Rectal smooth muscle tissue (tissue), 1 donor: ENCODE measurements at regions not wholly inside any gene's neighbourhood (a gene's known extent, or its start where the extent isn't known, plus 50 kb on each side); places are given as distances from the start of the nearest gene placed in this dataset.
"Not testable (repeated sequence)": the region's sequence is repeated elsewhere in the genome, so short reads cannot be mapped to it uniquely, and the experiment has no call there.

ENCODE experiments used
- H3K27ac ChIP-seq: one replicate; pipeline ENCODE4 v1.7.0; 2013; ENCODE audit warnings: low read depth, low read length, inconsistent platforms
- H3K27me3 ChIP-seq: one replicate; pipeline ENCODE4 v1.7.0; 2013; ENCODE audit warnings: low read length; ENCODE audit not compliant: control insufficient read depth, insufficient read depth
- H3K36me3 ChIP-seq: one replicate; pipeline ENCODE4 v1.7.0; 2013; ENCODE audit warnings: low read length; ENCODE audit not compliant: control insufficient read depth, insufficient read depth
- H3K4me1 ChIP-seq: one replicate; pipeline ENCODE4 v1.7.0; 2013; ENCODE audit warnings: low read length; ENCODE audit not compliant: control insufficient read depth, insufficient read depth
- H3K4me3 ChIP-seq: one replicate; pipeline ENCODE4 v1.7.0; 2013; ENCODE audit warnings: low read length
- H3K9ac ChIP-seq: one replicate; pipeline ENCODE4 v1.7.0; 2013; ENCODE audit warnings: low read length

- Histone ChIP-seq H3K4me1 (no peaks in the 10 kb centered on the region), H3K27ac (no peak overlapping the region), H3K9ac (no peak overlapping the region), H3K36me3 (no peaks in the 10 kb centered on the region), H3K4me3 (no peak overlapping the region), H3K27me3 (no peaks in the 10 kb centered on the region)
These were observed 502.6 kb upstream of the AUTS2 start for GRCh38 chr7:69095649-69096048.

GRCh38 chr7:69104023-69104422 is 494.3 kb upstream of the AUTS2 start:
- no peak overlapping the region for H3K27ac ChIP-seq
- no peaks in the 10 kb centered on the region for H3K4me1 ChIP-seq
- H3K9ac ChIP-seq = no peak overlapping the region
- no peaks in the 10 kb centered on the region for H3K27me3 ChIP-seq
- H3K36me3 ChIP-seq = no peaks in the 10 kb centered on the region
- H3K4me3 ChIP-seq = no peak overlapping the region

GRCh38 chr7:69105092-69105491 is 493.2 kb upstream of the AUTS2 start:
- Histone ChIP-seq H3K27me3 (no peaks in the 10 kb centered on the region), H3K4me1 (no peaks in the 10 kb centered on the region), H3K4me3 (no peak overlapping the region), H3K36me3 (no peaks in the 10 kb centered on the region), H3K27ac (no peak overlapping the region), H3K9ac (no peak overlapping the region)

GRCh38 chr7:69105981-69106380 is 492.3 kb upstream of the AUTS2 start:
- H3K9ac ChIP-seq = no peak overlapping the region
- H3K4me1 ChIP-seq = no peaks in the 10 kb centered on the region
- no peaks in the 10 kb centered on the region for H3K36me3 ChIP-seq
- no peaks in the 10 kb centered on the region for H3K27me3 ChIP-seq
- no peak overlapping the region for H3K27ac ChIP-seq
- no peak overlapping the region for H3K4me3 ChIP-seq

DNA sequence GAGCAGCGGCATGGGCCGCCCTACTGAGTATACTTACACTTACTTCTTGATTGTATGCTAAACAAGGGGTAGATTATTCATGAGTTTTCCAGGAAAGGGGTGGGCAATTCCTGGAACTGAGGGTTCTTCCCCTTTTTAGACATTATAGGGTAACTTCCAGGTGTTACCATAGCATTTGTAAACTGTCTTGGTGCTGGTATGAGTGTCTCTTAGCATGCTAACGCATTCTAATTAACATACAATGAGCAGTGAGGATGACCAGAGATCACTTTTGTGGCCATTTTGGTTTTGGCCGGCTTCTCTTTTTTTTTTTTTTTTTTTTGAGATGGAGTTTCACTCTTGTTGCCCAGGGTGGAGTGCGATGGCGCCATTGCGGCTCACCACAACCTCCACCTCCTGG is 491.8 kb upstream of the AUTS2 start:
- H3K27me3 ChIP-seq, H3K4me3 ChIP-seq, H3K9ac ChIP-seq, H3K27ac ChIP-seq, H3K36me3 ChIP-seq, H3K4me1 ChIP-seq: not testable (repeated sequence)

DNA sequence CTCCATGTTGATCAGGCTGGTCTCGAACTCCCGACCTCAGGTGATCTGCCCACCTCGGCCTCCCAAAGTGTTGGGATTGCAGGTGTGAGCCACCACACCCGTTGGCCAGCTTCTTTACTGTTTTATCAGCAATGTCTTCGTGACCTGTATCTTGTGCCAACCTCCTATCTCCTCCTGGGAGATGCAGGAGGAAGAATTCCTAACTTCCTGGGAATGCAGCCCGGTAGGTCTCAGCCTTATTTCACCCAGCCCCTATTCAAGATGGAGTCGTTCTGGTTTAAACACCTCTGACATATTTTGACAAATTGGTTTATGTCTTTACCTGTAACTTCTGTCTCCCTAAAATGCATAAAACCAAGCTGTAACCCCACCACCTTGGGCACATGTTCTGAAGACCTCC is 491.3 kb upstream of the AUTS2 start:
- not testable (repeated sequence) for H3K9ac ChIP-seq, H3K4me3 ChIP-seq, H3K27me3 ChIP-seq, H3K27ac ChIP-seq, H3K36me3 ChIP-seq, H3K4me1 ChIP-seq

DNA sequence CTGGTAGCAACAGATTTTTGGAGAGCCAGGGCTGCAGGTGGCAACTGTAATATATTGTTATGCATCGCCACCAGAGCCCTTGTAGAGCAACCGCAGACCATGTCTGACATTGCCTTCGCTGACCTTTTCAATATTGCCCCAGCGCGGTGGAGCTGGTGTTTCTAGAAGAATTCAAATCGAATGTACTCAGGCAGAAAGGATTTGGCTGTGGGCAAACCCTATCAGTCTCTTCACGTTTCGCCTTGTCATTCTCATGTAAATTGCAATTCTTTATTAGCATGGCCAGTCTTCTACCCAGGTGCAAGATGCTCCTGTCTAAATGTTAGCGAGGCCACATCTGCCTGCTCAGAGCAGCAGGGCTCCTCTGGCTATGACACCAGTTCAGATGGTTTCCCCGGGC is 490.2 kb upstream of the AUTS2 start:
- Histone ChIP-seq H3K4me3 (no peak overlapping the region), H3K36me3 (no peaks in the 10 kb centered on the region), H3K4me1 (no peaks in the 10 kb centered on the region), H3K27me3 (no peaks in the 10 kb centered on the region), H3K9ac (no peak overlapping the region), H3K27ac (no peak overlapping the region)

DNA sequence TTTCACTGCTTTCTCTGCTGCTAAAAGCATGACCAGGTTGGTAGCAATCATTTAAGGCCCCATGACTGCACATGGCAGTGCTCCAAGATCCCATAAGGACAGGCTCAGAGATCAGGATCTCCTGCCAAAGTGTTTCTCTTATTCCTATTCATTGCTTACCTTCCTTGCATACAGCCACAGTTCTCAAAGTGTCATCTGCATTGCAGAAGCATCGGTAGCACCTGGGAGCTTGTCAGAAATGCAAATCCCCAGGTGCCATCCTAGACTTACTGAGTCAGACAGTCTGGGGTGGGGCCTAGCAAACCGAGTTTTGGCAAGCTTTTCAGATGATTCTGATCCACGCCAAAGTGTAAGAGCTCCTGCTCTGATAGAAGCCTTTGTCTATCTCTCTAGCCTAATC is 489.0 kb upstream of the AUTS2 start:
- no peaks in the 10 kb centered on the region for H3K27me3 ChIP-seq
- H3K4me3 ChIP-seq = no peak overlapping the region
- no peak overlapping the region for H3K27ac ChIP-seq
- no peaks in the 10 kb centered on the region for H3K4me1 ChIP-seq
- H3K36me3 ChIP-seq = no peaks in the 10 kb centered on the region
- H3K9ac ChIP-seq = no peak overlapping the region

DNA sequence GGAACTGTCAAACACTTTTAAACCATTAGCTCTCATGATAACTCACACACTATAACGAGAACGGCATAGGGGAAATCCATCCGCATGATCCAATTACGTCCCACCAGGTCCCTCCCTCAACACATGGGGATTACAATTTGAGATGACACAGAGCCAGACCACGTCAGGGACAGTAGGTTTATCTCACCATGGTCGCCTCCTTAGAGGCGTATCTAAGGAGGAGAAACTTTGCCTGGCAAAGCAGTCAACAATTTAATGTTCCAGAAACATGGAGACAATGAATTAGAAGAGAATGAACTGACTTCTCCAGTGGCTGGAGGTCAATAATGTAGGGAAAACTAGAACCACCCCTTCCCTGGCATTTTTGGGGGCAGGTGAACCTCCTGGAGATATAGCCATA is 488.4 kb upstream of the AUTS2 start:
- H3K27me3 ChIP-seq = no peaks in the 10 kb centered on the region

DNA sequence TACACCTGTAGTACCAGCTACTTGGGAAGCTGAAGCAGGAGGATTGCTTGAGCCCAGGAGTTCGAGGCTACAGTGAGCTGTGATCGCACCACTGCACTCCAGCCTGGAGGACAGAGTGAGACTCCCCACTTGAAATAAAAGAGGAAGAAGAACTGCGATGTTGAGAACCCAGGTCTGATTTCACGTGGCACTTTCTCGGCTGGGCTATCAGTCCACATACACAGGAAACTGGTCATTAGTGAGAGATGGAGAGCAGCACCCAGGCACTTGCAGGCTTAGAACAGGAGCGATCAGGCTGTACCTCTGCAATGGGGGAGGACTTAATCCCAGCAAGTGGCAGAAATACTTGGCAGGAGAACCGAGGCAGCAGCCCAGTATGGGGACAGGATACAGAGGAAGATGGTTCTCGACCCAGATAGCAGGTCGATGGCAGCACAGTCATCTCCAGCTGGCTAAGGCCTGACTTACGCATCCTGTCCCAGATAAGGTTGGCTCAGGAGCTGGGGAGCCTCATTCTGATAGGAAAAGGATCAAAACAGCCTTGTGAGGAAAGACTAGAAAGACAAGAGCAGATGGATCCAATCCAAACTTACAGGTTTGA is 487.7 kb upstream of the AUTS2 start:
- Histone ChIP-seq H3K9ac (no peak overlapping the region), H3K27ac (no peak overlapping the region), H3K4me1 (no peaks in the 10 kb centered on the region), H3K4me3 (no peak overlapping the region), H3K36me3 (no peaks in the 10 kb centered on the region), H3K27me3 (no peaks in the 10 kb centered on the region)

More for the DNA sequence above, 488.4 kb upstream of the AUTS2 start:
- no peaks in the 10 kb centered on the region for H3K36me3 ChIP-seq
- no peaks in the 10 kb centered on the region for H3K4me1 ChIP-seq
- no peak overlapping the region for H3K4me3 ChIP-seq
- no peak overlapping the region for H3K9ac ChIP-seq
- no peak overlapping the region for H3K27ac ChIP-seq

GRCh38 chr7:69114374-69114773 is 483.9 kb upstream of the AUTS2 start:
- Histone ChIP-seq H3K4me1 (no peaks in the 10 kb centered on the region), H3K27me3 (no peaks in the 10 kb centered on the region), H3K9ac (no peak overlapping the region), H3K36me3 (no peaks in the 10 kb centered on the region), H3K4me3 (no peak overlapping the region), H3K27ac (no peak overlapping the region)

DNA sequence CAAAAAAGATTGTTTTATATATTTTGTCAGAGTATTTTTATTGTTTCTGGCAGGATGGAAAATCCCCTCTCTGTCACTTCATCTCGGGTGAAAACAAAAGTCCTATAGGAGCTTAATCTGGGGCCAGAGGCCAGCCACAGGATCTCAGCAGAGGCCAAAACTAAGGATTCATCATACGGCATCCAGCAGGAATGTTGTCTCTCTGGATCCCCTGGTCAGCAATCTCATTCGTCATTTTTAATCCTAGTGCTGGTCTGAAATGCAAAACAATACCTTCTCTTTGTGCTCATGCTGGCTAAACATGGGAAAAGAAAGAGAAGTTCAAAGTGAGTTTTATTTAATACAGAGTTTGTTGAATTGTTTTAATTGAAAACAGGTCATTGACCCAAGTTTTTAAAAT is 482.5 kb upstream of the AUTS2 start:
- Histone ChIP-seq H3K4me3 (no peak overlapping the region), H3K27me3 (no peaks in the 10 kb centered on the region), H3K27ac (no peak overlapping the region), H3K4me1 (no peaks in the 10 kb centered on the region), H3K9ac (no peak overlapping the region), H3K36me3 (no peaks in the 10 kb centered on the region)

GRCh38 chr7:69116196-69116595 is 482.1 kb upstream of the AUTS2 start:
- H3K4me1 ChIP-seq, H3K27ac ChIP-seq, H3K9ac ChIP-seq, H3K36me3 ChIP-seq, H3K4me3 ChIP-seq, H3K27me3 ChIP-seq: not testable (repeated sequence)
